Glomerular visceral epithelial cell (primary cell): ENCODE measurements at regions not wholly inside any gene's neighbourhood (a gene's known extent, or its start where the extent isn't known, plus 50 kb on each side); places are given as distances from the start of the nearest gene placed in this dataset.
"Not testable (repeated sequence)": the region's sequence is repeated elsewhere in the genome, so short reads cannot be mapped to it uniquely, and the experiment has no call there.

Experiments used
- DNase-seq: peaks from one replicate; pipeline ENCODE4 v3.0.0-alpha.2; 2016; ENCODE audit errors: extremely low spot score

DNA sequence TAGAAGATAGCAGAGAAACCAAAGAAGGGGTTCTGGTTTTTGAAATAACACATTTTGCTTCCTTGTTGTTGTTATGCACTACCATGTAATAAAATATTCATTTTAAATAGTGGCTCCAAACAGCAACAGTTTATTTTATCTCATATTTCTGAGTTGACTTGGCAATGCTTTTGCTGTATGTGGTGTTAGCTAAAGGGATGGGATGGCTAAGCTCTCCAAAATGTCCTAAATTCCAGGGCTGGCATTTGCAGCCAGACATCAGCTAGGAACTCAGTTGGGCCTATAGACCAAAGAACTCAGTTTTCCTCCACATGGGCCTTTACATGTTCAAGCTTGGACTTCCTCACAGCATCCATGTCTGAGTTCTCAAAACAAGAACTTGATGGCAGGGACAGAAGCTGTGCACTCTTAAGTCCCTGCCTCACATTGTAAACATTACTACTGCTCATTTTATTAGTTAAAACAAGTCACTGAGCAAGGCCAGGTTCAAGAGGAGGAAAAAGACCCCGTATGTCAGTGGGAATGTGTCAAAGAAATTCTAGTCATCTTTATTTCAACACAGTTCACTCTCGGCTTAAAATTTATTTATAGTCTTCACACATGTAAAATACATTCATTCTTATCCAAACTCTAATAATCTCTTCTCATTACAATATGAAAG, 819.3 kb upstream of the PCDH20 start:
- no peak for DNase-seq

DNA sequence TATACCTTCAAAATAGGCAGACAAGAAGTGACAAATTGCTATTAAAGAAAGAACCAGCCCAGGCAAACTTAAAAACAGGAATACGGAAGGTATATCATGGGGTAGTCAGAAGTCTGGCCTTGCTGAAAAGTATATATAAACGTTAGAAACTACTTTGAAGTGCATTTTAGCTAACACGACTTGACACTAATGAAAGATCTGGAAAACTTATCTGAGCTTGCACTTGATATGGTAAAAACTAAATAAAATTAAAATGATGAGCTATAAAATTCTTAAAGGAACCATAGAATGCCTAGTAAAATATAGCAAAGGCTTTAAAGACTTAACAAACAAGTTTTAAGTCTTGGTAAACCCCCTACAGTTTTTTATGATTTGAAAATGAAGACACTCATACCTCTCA, 795.3 kb upstream of the PCDH20 start:
- DNase-seq: no peak

DNA sequence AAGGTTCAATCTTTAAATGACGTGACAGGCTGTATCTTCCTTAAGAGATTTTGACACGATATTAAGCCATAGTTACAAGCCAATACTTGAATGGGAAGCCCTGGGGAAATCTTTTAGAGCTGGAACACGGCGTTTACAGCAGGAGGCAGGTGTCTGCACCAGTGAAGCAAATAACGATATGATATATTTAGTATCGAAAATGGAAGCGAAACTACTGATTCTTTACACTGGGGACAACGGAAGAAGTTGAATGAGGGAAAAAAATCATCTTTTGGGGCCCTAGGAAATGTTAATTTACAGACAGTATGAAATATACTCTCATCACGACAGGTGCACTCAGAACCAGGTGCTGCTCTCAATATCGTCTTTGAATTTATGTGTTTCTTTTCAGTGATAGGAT, 793.9 kb upstream of the PCDH20 start:
- DNase-seq: no peak

DNA sequence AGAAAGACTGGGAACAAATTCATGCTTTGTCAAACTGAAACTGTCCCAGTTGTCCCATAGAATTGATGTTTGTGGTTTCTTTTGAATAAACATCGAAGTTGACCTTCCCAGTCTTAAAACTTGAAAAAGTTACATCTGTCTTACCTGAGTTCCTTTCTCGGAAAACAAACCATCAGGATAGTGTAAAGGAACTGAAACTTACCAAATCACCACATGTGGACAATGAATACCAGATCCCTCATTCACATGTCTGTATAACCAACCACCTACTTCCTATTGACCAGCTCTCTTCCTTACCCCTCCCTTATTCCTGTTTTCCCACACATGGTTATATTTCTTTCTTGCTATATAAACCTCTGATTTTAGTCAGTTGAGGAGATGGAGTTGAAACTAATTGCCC, 791.7 kb upstream of the PCDH20 start:
- no peak for DNase-seq

DNA sequence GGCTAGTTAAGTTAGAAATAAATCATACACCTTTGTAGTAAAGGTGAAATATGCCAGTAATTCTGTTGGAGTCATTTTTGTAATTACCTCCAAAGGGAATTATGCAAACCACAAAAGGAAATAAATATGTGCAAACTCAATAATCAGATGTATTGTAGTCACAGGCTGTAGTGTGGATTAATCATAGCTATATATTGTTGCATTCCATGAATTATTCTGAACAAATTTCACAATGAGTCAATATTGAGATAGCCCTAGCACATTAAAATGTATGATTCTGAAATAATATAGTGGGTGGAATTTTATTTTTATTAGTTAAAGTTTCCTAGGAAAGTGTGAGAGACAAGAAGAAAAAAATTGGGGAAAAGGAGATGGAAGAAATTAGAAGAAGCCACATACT, 790.5 kb upstream of the PCDH20 start:
- DNase-seq: no peak

DNA sequence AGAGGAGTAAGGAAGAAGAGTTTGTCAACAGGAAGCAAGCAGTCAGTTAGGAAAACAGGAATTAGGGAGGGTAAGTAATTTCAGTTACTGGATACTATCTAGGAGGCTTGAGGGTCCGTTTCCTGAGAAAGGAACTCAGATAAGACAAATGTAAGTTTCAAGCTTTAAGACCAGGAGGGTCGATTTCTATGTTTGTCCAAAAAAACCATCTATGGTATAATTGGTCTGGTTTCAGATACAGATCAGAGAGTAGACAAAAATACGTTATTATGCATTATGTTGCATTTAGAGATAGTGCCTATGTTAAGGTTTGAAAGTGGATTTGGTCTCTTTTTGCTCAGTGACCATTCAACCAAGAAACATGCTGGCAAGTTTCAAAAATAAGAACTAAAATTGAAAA, 789.6 kb upstream of the PCDH20 start:
- DNase-seq: no peak

DNA sequence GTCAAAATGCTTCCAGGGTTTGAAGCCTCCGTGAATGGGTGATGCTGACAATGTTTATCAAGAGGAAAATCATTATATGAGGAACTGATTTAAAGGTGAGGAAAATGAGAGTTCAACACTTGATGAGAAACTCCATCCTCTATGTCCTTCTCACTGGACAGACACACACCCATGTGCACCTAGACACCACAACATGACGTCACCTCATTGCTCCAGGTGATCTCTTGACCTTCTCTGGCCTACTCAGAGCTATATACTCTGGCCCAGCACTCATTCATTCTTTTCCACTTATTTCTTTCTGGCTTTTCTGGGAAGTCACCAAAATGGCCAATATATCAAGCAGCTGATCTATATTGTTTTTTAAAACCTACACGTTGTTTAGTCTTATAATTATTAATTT, 778.7 kb upstream of the PCDH20 start:
- no peak for DNase-seq

DNA sequence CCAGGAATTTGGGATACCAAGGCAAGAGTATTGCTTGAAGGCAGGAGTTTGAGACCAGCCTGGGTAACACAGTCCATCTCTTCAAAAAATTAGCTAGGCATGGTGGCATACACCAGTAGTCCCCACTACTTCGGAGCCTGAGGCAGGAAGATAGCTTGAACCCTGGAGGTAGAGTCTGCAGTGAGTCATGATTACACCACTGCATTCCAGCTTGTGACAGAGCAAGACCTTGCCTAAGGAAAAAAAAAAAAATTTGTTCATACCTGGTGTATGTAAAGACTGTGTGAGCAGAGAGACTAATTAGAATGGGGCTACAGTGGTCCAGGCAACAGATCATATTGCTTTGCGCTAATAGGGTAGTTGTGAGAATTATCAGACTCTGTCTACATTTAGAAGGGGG, 778.3 kb upstream of the PCDH20 start:
- no peak for DNase-seq

DNA sequence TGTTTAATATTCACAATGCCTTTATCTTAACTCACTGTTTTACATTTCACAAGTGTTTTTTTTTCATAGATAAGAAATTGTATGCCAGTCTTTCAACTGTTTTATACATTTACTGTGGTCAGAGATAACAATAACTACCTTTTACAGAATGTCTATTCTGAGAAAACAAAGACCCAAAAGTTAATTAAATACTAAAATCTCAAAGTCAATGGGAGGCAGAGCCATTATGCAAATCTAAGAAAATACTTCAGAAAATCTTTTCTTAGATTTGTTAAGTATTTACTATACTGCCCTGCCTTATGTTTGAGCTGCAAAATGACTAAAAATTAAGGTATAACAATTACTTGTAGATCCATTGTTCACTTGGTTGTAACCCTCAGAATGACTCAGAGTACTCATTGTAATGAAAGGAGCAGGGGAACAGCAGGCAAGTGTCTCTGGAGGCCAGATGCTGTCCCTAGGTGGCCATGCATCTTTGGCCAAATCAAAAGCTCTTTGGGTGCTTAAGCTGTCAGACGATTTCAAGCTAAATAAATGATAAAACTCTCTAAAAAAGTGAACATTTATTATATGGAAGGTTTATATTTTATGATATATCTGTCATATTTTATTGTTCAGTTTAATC, 770.1 kb upstream of the PCDH20 start:
- DNase-seq: no peak

DNA sequence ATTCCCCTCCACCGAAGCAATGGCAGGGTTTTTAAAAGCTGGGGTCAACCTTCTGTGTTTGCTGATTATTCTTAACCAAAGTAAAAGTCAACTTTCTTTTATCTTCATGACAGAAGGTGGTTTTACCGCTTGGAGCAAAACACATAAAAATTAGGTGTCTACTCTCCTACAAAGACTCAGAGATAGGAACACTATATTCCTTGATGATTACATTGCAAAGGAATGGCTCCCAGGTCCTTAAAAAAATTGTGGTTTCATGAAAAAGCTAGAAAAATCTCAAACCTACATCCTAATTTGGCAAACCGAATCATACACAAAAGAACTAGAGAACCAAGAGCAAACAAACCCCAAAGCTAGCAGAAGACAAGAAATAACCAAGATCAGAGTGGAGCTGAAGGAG, 760.4 kb upstream of the PCDH20 start:
- no peak for DNase-seq

DNA sequence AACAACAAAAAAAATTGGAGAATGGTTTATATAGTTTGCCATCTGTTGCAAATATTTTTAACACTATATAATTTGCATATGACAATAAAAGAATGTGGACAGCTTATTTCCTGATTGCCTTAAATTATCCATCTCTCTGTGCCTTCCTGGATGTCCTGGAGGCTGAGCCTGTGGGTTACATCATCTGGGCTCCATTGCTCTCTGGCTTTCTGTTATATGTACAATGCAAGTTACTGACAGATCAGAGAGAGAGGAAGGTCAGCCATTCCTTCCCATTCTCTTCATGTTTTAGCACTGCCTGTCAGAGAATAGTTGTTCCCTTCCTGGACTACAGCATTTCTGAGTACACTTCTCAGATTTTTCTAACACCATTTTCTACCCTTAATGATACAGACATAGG, 758.3 kb upstream of the PCDH20 start:
- DNase-seq: no peak

DNA sequence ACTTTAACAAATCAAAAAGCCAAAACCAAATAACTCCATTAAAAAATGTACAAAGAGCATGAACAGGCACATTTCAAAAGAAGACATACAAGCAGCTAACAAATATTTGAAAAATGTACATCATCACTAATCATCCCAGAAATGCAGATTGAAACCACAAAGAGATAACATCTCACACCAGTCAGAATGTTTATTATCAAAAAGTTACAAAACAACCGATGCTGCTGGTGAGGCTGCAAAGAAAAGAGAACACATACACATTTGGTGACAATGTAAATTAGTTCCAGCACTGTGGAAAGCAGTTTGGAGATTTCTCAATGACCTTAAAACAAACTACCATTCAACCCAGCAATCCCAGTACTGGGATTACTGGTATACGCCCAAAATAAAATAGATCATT, 756.0 kb upstream of the PCDH20 start:
- DNase-seq: no peak

DNA sequence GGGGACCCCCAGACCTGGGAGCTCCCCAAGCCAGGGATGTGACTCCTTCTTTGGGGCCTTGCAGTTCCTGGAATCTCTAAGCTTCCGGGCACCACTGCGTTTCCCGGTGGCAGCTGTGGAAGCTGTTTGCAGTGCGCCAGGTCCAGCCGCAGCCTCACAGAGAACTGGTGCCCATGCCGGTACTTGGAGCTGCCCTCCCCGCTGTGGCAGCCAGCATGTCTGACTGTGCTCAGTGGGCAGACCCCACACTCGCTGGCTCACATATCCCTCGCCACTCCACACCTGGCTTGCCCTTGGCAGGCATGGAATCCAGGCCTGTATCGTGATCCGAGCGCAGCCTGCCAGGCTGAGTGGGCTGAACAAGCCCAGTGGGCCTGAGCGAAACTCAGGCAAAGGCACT, 753.2 kb upstream of the PCDH20 start:
- DNase-seq: no peak

DNA sequence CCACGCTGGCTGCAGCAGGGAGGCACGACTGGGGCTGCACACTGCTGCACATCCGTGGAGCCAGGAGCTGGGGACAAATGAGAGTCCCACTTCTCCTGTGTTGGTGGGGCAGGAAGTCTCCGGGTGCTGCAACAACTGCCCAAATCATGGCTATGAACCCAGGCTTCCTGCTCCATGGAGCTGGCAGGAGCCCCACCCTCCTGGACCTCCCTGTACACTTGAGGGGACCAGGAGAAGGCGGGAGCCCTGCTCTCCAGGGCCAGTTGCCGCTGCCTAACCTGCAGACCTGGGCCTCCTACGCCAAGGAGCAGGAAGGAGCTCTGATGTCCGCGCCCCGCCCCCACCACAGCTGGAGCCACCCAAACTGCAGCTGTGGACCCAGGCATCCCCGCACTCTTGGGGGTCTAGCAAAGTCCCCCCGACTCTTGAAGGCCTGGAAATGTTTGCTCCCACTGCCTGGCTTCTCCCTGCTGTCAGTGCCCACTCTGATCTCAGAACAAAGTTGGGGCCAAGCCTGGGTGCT, 752.1 kb upstream of the PCDH20 start:
- DNase-seq: no peak

DNA sequence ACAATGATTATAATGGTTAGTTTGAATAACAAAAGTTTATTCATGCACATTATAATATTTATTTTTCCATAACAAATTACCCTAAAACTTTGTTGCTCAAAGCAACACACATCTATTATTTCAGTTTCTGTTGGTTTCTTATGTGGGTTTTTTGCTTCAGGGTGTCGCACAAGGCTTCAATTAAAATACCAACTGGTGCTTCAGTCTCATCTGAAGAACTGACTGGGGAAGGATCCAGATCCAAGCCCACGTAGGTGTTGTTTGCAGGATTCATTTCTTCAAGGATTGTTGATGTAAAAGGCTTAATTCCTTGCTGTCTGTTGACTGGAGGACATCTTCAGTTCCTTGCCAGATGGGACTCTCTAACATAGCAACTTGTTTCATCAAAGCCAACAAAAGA, 747.2 kb upstream of the PCDH20 start:
- DNase-seq: no peak

DNA sequence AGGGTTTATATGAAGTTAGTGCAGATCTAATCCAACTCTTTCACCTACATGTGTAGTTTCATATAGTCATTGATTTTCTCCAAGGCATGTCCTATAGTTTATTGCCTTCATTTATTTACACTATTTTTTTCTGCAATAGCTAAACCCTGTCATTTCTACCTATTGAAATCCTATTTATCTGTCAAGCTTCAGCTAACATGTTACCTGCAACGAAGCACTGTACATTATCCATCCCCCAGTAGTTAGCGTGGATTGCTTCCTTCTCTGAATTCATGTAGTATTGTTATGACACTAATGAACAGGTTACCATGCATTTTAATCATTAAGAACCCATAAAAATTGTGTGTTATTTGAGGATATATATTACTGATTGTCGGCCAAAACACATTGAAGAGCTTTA, 742.9 kb upstream of the PCDH20 start:
- DNase-seq: no peak

DNA sequence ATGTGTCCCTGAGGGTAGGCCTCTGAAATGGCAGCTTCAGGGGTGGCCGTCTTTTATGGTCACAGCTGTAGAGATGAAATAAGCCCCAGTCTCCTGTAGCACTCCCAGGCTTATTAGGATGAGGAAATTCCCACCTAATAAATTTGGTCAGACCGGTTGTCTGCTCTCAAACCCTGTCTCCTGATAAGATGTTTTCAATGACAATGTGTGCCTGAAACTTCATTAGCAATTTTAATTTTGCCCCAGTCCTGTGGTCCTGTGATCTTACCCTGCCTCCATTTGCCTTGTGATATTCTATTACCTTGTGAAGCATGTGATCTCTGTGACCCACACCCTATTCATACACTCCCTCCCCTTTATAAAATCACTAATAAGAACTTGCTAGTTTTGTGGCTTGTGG, 736.1 kb upstream of the PCDH20 start:
- DNase-seq: not testable (repeated sequence)

DNA sequence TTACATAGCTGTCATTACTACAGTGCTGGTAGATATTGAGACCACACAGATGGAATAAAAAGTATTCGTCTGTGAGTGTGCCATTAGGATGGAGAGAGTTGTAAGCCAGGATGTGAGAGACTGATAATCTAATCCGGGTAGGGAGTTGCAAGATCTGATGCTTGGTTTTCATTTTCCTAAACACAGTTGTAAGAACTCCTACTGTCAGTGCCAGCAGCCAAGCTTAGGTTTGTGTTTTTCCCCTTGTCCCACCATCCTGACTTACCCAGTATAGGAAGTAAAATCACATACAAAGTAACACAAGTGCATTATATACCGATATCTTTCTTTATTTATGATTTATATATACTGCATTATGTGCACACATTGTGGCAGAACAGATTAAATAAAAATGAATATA, 726.4 kb upstream of the PCDH20 start:
- no peak for DNase-seq

DNA sequence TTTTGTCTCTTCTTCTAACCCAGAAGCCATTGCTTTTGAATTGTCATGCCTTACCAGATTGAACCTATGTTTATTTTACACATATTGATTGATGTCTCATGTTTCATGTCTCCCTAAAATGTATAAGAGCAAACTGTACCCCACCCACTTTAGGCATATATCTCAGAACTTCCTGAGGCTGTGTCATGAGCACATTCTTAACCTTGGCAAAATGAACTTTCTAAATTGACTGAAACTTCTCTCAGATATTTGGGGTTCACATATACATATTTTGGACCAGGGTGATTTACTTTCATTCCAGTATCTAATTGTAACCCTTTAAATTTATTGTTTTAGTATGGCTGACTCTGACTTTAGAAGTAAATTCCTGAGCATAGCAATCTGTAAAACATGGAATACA, 723.9 kb upstream of the PCDH20 start:
- DNase-seq: no peak

DNA sequence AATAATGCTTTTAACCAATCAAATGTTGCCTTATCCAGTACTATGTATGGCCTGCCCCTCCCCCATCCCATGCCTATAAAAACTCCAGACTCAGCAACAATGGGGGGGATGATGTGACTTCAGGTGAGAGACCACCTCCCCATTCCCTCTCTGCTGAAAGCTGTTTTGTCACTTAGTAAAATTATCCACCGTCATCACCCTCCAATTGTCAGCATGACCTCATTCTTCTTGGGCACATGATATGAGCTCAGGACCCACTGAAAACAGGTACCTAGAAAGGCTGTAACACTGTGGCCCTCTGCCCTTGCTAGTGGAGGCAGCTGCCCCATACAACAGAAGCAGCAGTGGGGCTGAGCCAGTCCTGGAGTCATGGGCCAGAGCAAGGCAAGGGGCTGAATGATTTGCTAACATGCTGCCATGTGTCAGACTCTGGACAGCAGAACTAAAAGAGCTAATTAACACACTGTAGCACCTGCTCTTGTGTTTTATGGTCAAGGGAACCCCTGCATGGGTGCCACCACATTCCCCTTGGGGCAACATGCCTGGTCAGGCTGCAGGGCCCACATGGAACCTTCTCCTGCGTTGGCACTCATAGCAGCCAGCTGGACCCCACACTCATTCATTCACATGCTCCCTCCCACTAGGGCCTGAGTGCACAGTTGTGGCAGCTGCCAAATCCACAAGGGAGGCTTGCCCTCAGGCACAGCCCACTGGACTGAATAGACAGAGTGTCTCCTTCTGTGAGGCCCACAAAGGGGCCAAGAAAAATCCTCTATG, 722.2 kb upstream of the PCDH20 start:
- no peak for DNase-seq

DNA sequence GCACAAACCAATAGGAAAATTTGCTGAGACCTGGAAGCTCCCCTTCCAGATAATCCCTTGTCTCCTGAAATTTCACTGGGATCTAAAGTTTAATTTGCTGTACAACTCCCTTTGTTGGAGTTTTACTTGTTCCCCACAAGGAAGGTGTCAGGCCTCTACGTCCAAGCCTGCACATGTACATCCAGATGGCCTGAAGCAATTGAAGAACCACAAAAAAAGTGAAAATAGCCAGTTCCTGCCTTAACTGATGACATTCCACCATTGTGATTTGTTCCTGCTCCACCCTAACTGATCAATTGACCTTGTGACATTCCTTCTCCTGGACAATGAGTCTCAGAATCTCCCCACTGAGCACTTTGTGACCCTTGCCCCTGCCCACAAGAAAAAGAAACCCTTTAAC, 716.0 kb upstream of the PCDH20 start:
- no peak for DNase-seq

DNA sequence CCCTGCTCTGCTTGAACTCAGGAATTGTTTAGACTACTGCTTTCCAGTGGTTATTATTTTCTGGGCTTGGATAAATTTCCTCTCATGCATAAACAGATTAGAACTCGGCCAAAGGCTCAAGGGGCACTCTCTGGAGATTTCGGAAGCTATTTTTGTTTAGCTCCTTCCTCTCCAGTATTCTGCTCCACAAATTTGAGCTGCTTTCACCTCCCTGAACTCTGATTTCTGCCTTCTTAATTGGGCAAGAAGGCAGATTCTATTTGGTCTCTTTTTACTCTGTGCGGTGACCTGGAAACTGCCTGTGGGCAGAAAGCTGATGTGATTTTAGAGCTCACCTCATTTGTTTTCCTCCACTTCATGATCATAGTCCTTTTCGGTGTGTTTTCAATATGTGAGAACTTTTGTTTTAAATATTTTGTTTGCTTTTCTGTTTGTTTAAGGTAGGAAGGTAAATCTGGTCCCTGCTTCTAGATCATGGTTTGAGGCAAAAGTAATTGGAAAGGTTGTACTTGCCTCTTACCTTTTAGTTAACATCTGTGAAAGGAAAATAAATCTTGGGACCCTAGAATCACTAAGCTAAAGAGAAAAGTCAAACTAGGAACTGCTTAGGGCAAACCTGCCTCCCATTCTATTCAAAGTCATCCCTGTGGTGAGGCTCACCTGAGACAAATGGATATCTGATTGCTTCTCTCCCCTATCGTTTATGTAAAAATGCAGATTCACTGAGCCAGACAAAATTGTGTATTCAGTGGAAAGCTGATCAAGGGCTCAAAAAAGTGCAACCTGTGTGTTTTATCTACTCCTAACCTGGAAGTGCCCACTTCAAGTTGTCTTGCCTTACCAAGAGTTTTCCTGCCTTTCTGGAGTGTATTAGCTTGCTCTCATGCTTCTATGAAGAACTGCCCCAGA, 714.7 kb upstream of the PCDH20 start:
- DNase-seq: no peak
